ENCODE measurements at regions not wholly inside any gene's neighbourhood (a gene's known extent, or its start where the extent isn't known, plus 50 kb on each side); places are given as distances from the start of the nearest gene placed in this dataset.

DNA sequence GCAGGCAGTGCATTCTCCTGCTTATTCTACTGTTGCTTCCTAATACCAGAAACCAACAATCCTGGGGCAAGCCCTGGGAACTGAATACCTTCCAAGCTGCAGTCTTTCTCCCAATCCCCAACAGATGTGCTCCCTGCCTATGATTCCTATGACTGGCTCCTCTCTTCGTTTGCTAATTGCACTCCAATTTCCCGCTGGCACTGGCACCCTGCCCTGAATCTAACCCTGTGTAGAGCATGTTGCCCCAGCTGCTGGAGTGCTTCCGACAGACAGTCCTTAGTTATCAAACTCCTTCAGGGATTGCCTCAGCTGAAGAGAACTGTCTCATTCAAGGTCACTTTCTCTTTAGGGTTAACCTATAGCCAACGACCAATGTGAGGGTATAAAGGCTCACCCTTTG lies 214.1 kb downstream of the NECTIN3 start:
- H3K27me3 ChIP-seq (ENCODE audit: control insufficient read depth, insufficient read depth, low read length), result no peaks in the 10 kb centered on the region
- ChIA-PET POLR2A (no interaction called here), CTCF (no interaction called here)
- H3K27ac ChIP-seq (ENCODE audit: low read length), result no peak overlapping the region
- BruUV-seq (replicated peaks), result no TSS peak
- in situ Hi-C loops (cut with HindIII; ENCODE audit: low pct_unique_long_range_greater_than_20kb, low sequenced_read_pairs) (no loop called here), intact Hi-C loops (cut with micrococcal nuclease; ENCODE audit: unreplicated experiment) (no loop called here)
- no peak overlapping the region for H3K4me3 ChIP-seq (ENCODE audit: low read depth in 2 of 2, low read length in 2 of 2)
- H3K36me3 ChIP-seq (ENCODE audit: control insufficient read depth, insufficient read depth, low read length), result no peaks in the 10 kb centered on the region
- no peaks in the 10 kb centered on the region for H3K4me1 ChIP-seq (ENCODE audit: control insufficient read depth, insufficient read depth, low read length)
- TF ChIP-seq CTCF (IDR thresholded peaks at IDR 0.05) (no peak), TCF7L2 (IDR thresholded peaks at IDR 0.05; ENCODE audit: low read depth, low read length) (no peak), SIN3A (IDR thresholded peaks at IDR 0.05; ENCODE audit: borderline replicate concordance, insufficient read depth, low read depth, low read length) (no peak), POLR2AphosphoS5 (IDR thresholded peaks at IDR 0.05; ENCODE audit: low read depth, low read length) (no peak), REST (IDR thresholded peaks at IDR 0.05; ENCODE audit: insufficient read depth in 1 of 2, low read depth in 2 of 2, low read length in 1 of 2) (no peak)
- no peaks in the 10 kb centered on the region for H3K9me3 ChIP-seq (ENCODE audit: control insufficient read depth, insufficient read depth, low read depth, low read length)
- ATAC-seq (no peak), DNase-seq (ENCODE audit: low read depth, low spot score) (no peak)

DNA sequence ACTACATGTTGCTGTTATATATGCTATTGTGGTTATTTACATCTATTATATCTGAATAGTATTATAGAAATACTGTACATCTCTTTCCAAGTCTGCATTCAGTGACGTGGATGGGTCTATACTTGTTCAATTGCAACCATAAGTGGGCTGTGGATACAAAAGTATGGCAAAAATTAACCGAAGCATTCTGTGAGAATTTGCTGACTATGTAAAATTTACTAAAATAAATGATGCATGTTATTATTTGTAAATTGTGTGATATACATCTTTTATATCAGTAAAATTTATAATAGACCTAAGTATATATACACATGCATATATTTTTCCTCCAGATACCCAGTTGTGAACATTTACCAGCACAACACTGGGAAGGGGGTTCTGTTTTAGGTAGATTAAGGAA lies 215.1 kb downstream of the NECTIN3 start:
- no peaks in the 10 kb centered on the region for H3K9me3 ChIP-seq (ENCODE audit: control insufficient read depth, insufficient read depth, low read depth, low read length)

More for the DNA sequence above, 215.1 kb downstream of the NECTIN3 start:
- Histone ChIP-seq H3K36me3 (ENCODE audit: control insufficient read depth, insufficient read depth, low read length) (no peaks in the 10 kb centered on the region), H3K27ac (ENCODE audit: low read length) (no peak overlapping the region), H3K27me3 (ENCODE audit: control insufficient read depth, insufficient read depth, low read length) (no peaks in the 10 kb centered on the region), H3K4me3 (ENCODE audit: low read depth in 2 of 2, low read length in 2 of 2) (no peak overlapping the region), H3K4me1 (ENCODE audit: control insufficient read depth, insufficient read depth, low read length) (no peaks in the 10 kb centered on the region)
- ChIA-PET POLR2A (no interaction called here), CTCF (no interaction called here)
- DNase-seq (ENCODE audit: low read depth, low spot score), result no peak
- ATAC-seq, result no peak
- intact Hi-C loops (cut with micrococcal nuclease; ENCODE audit: unreplicated experiment) (no loop called here), in situ Hi-C loops (cut with HindIII; ENCODE audit: low pct_unique_long_range_greater_than_20kb, low sequenced_read_pairs) (no loop called here)
- BruUV-seq (replicated peaks), result no TSS peak
- no peak for TF ChIP-seq CTCF (IDR thresholded peaks at IDR 0.05)
- no peak for TF ChIP-seq TCF7L2 (IDR thresholded peaks at IDR 0.05; ENCODE audit: low read depth, low read length)
- no peak for TF ChIP-seq REST (IDR thresholded peaks at IDR 0.05; ENCODE audit: insufficient read depth in 1 of 2, low read depth in 2 of 2, low read length in 1 of 2)
- no peak for TF ChIP-seq SIN3A (IDR thresholded peaks at IDR 0.05; ENCODE audit: borderline replicate concordance, insufficient read depth, low read depth, low read length)
- no peak for TF ChIP-seq POLR2AphosphoS5 (IDR thresholded peaks at IDR 0.05; ENCODE audit: low read depth, low read length)

Data from Panc1 (cell line).